ENCODE measurements at regions not wholly inside any gene's neighbourhood (a gene's known extent, or its start where the extent isn't known, plus 50 kb on each side); places are given as distances from the start of the nearest gene placed in this dataset.
"Not testable (repeated sequence)": the region's sequence is repeated elsewhere in the genome, so short reads cannot be mapped to it uniquely, and the experiment has no call there.

- Histone ChIP-seq H4K20me1 (replicated peaks; ENCODE audit: control insufficient read depth, extremely low read depth, insufficient read depth, low read length) (no peaks in the 10 kb centered on the region), H3K27ac (ENCODE audit: insufficient read depth, low read depth, low read length) (no peak overlapping the region), H3K36me3 (ENCODE audit: control insufficient read depth in 2 of 2, extremely low read depth in 1 of 2, insufficient read depth in 2 of 2, low read length in 2 of 2) (no peaks in the 10 kb centered on the region), H3K4me3 (replicated peaks in 1 of 3; ENCODE audit: insufficient read depth in 1 of 3, low read depth in 1 of 3, low read length in 3 of 3) (no peak overlapping the region), H3K4me2 (ENCODE audit: insufficient read depth, low read length) (no peak overlapping the region), H3K9me1 (replicated peaks; ENCODE audit: control insufficient read depth, extremely low read depth, insufficient read depth, low read length) (no peaks in the 10 kb centered on the region), H3K4me1 (ENCODE audit: control insufficient read depth, extremely low read depth, insufficient read depth, low read length) (no peaks in the 10 kb centered on the region), H3K79me2 (ENCODE audit: control insufficient read depth, insufficient read depth, low read length) (no peaks in the 10 kb centered on the region), H3K9me3 (replicated peaks; ENCODE audit: control insufficient read depth, insufficient read depth, low read length) (no peaks in the 10 kb centered on the region), H3K9ac (replicated peaks; ENCODE audit: extremely low read depth, insufficient read depth, low read length) (no peak overlapping the region), H2AFZ (ENCODE audit: low read depth, low read length) (no peak overlapping the region), H3K27me3 (ENCODE audit: control insufficient read depth in 2 of 2, insufficient read depth in 2 of 2, low read length in 2 of 2) (no peaks in the 10 kb centered on the region)
- TF ChIP-seq MAX (IDR thresholded peaks at IDR 0.05; ENCODE audit: insufficient read depth, insufficient read length) (no peak), EZH2 (IDR thresholded peaks at IDR 0.05; ENCODE audit: borderline replicate concordance, low read depth, low read length, severe bottlenecking) (no peak), FOS (IDR thresholded peaks at IDR 0.05; ENCODE audit: borderline replicate concordance, insufficient read depth, low read length) (no peak), POLR2AphosphoS5 (IDR thresholded peaks at IDR 0.05; ENCODE audit: insufficient read depth, low read depth, low read length) (no peak), GATA2 (IDR thresholded peaks at IDR 0.05; ENCODE audit: insufficient read depth, insufficient read length, low read depth, low read length) (no peak), JUN (IDR thresholded peaks at IDR 0.05; ENCODE audit: borderline replicate concordance, insufficient read depth, insufficient read length, low read depth) (no peak), MYC (IDR thresholded peaks at IDR 0.05; ENCODE audit: low read depth, low read length) (no peak), POLR2A (IDR thresholded peaks at IDR 0.05; ENCODE audit: low read depth, low read length) (no peak)
- POLR2A ChIA-PET: no interaction called here
- intact Hi-C loops (cut with micrococcal nuclease): no loop called here
- no peak for FAIRE-seq
- no peak for DNase-seq (ENCODE audit: low read depth, low spot score)
- CTCF ChIA-PET: no interaction called here
- no TSS peak for BruUV-seq (replicated peaks)
- dilution Hi-C loops (cut with MboI; ENCODE audit: extremely low pct_ligation_motif_present, low sequenced_read_pairs): no loop called here
These were observed 372.4 kb downstream of the SFMBT2 start for GRCh38 chr10:7038416-7038815.

- FAIRE-seq; H3K4me3 ChIP-seq (replicated peaks in 1 of 3; ENCODE audit: insufficient read depth in 1 of 3, low read depth in 1 of 3, low read length in 3 of 3); H3K9me1 ChIP-seq (replicated peaks; ENCODE audit: control insufficient read depth, extremely low read depth, insufficient read depth, low read length); dilution Hi-C loops (cut with MboI; ENCODE audit: extremely low pct_ligation_motif_present, low sequenced_read_pairs); CTCF ChIA-PET; H3K27ac ChIP-seq (ENCODE audit: insufficient read depth, low read depth, low read length); BruUV-seq (replicated peaks); H3K36me3 ChIP-seq (ENCODE audit: control insufficient read depth in 2 of 2, extremely low read depth in 1 of 2, insufficient read depth in 2 of 2, low read length in 2 of 2); H2AFZ ChIP-seq (ENCODE audit: low read depth, low read length); DNase-seq (ENCODE audit: low read depth, low spot score); POLR2A ChIA-PET; H3K4me1 ChIP-seq (ENCODE audit: control insufficient read depth, extremely low read depth, insufficient read depth, low read length); H3K4me2 ChIP-seq (ENCODE audit: insufficient read depth, low read length); H3K9me3 ChIP-seq (replicated peaks; ENCODE audit: control insufficient read depth, insufficient read depth, low read length); H3K79me2 ChIP-seq (ENCODE audit: control insufficient read depth, insufficient read depth, low read length); intact Hi-C loops (cut with micrococcal nuclease); H3K9ac ChIP-seq (replicated peaks; ENCODE audit: extremely low read depth, insufficient read depth, low read length); H4K20me1 ChIP-seq (replicated peaks; ENCODE audit: control insufficient read depth, extremely low read depth, insufficient read depth, low read length); H3K27me3 ChIP-seq (ENCODE audit: control insufficient read depth in 2 of 2, insufficient read depth in 2 of 2, low read length in 2 of 2): not testable (repeated sequence)
These were observed 373.4 kb downstream of the SFMBT2 start for GRCh38 chr10:7037434-7037833.
